ENCODE measurements at regions not wholly inside any gene's neighbourhood (a gene's known extent, or its start where the extent isn't known, plus 50 kb on each side); places are given as distances from the start of the nearest gene placed in this dataset.
A peak's percentile ranks its signal among the peaks of the same experiment; 100 is the strongest.

GRCh38 chr11:90774727-90775566 lies 552.1 kb upstream of the CHORDC1 start:
- no peak overlapping the region for H2BK12ac ChIP-seq (ENCODE audit: low read length)

GRCh38 chr11:90770007-90770406 lies 547.2 kb upstream of the CHORDC1 start:
- H3K18ac ChIP-seq (ENCODE audit: low read length) = peak overlapping the region; percentile 66
- no peaks in the 10 kb centered on the region for H3K79me1 ChIP-seq (ENCODE audit: low read depth, low read length)
- H4K91ac ChIP-seq (ENCODE audit: low read depth, low read length, poor library complexity) = no peak overlapping the region
- no peak overlapping the region for H2AK5ac ChIP-seq (ENCODE audit: low read depth, low read length)
- H3K9ac ChIP-seq (ENCODE audit: low read depth, low read length, poor library complexity) = no peak overlapping the region
- H3K36me3 ChIP-seq (replicated peaks in 1 of 2; ENCODE audit: control insufficient read depth in 2 of 2, insufficient read depth in 2 of 2, low read length in 2 of 2) = no peaks in the 10 kb centered on the region
- WGBS, 2 donors (ENCODE audit: extremely low coverage in 2 of 2, insufficient read length in 2 of 2, insufficient replicate concordance in 1 of 2) = no CpG with 5 or more reads among the region's 3 CpGs
- H2BK120ac ChIP-seq (ENCODE audit: low read depth, low read length) = no peak overlapping the region
- H2BK15ac ChIP-seq (ENCODE audit: low read length) = no peak overlapping the region
- H4K8ac ChIP-seq (ENCODE audit: low read depth, low read length) = peak overlapping the region; percentile 23
- no peak overlapping the region for H3K4me3 ChIP-seq (ENCODE audit: low read length in 2 of 2)
- no peak overlapping the region for H3K4ac ChIP-seq (ENCODE audit: low read length)
- H2BK5ac ChIP-seq (ENCODE audit: low read length) = no peak overlapping the region
- no peak overlapping the region for H3K14ac ChIP-seq (ENCODE audit: low read length)
- no peaks in the 10 kb centered on the region for H3K27me3 ChIP-seq (ENCODE audit: control insufficient read depth in 3 of 3, insufficient read depth in 3 of 3, low read depth in 1 of 3, low read length in 3 of 3)
- H3K4me1 ChIP-seq (ENCODE audit: control insufficient read depth in 2 of 2, insufficient read depth in 1 of 2, low read depth in 1 of 2, low read length in 2 of 2) = no peaks in the 10 kb centered on the region
- no peak for DNase-seq (ENCODE audit: low spot score)
- H2BK12ac ChIP-seq (ENCODE audit: low read length) = peak overlapping the region; percentile 78
- H3K4me2 ChIP-seq (ENCODE audit: insufficient read depth, low read length, poor library complexity, severe bottlenecking) = no peak overlapping the region
- no peak overlapping the region for H3K27ac ChIP-seq (replicated peaks; ENCODE audit: low read length)
- no peak overlapping the region for H2AFZ ChIP-seq (ENCODE audit: low read length)
- no peak overlapping the region for H3K23ac ChIP-seq (ENCODE audit: low read depth, low read length, poor library complexity)
- H3K9me3 ChIP-seq (replicated peaks in 1 of 2; ENCODE audit: control insufficient read depth in 2 of 2, insufficient read depth in 1 of 2, low read depth in 1 of 2, low read length in 2 of 2) = peaks cover 0 to 5% of the 10 kb centered on the region in 2 donors

More at GRCh38 chr11:90774727-90775566, 552.1 kb upstream of the CHORDC1 start:
- no peak for DNase-seq (ENCODE audit: low spot score)
- H3K4ac ChIP-seq (ENCODE audit: low read length) = no peak overlapping the region
- no peak overlapping the region for H4K91ac ChIP-seq (ENCODE audit: low read depth, low read length, poor library complexity)
- no peak overlapping the region for H2BK5ac ChIP-seq (ENCODE audit: low read length)
- no peak overlapping the region for H3K23ac ChIP-seq (ENCODE audit: low read depth, low read length, poor library complexity)
- no peaks in the 10 kb centered on the region for H3K4me1 ChIP-seq (ENCODE audit: control insufficient read depth in 2 of 2, insufficient read depth in 1 of 2, low read depth in 1 of 2, low read length in 2 of 2)
- WGBS, 2 donors (ENCODE audit: extremely low coverage in 2 of 2, insufficient read length in 2 of 2, insufficient replicate concordance in 1 of 2) = no CpG with 5 or more reads among the region's 13 CpGs
- H2AK5ac ChIP-seq (ENCODE audit: low read depth, low read length) = no peak overlapping the region
- peaks cover 0 to 7% of the 10 kb centered on the region in 2 donors for H3K9me3 ChIP-seq (replicated peaks in 1 of 2; ENCODE audit: control insufficient read depth in 2 of 2, insufficient read depth in 1 of 2, low read depth in 1 of 2, low read length in 2 of 2)
- H3K4me3 ChIP-seq (ENCODE audit: low read length in 2 of 2) = no peak overlapping the region
- no peak overlapping the region for H2BK15ac ChIP-seq (ENCODE audit: low read length)
- no peaks in the 10 kb centered on the region for H3K79me1 ChIP-seq (ENCODE audit: low read depth, low read length)
- no peak overlapping the region for H3K9ac ChIP-seq (ENCODE audit: low read depth, low read length, poor library complexity)
- H3K36me3 ChIP-seq (replicated peaks in 1 of 2; ENCODE audit: control insufficient read depth in 2 of 2, insufficient read depth in 2 of 2, low read length in 2 of 2) = no peaks in the 10 kb centered on the region
- no peak overlapping the region for H3K27ac ChIP-seq (replicated peaks; ENCODE audit: low read length)
- no peak overlapping the region for H4K8ac ChIP-seq (ENCODE audit: low read depth, low read length)
- H3K14ac ChIP-seq (ENCODE audit: low read length) = no peak overlapping the region
- H3K18ac ChIP-seq (ENCODE audit: low read length) = no peak overlapping the region
- no peak overlapping the region for H3K4me2 ChIP-seq (ENCODE audit: insufficient read depth, low read length, poor library complexity, severe bottlenecking)
- H2AFZ ChIP-seq (ENCODE audit: low read length) = peak overlapping the region; percentile 57
- no peak overlapping the region for H2BK120ac ChIP-seq (ENCODE audit: low read depth, low read length)
- no peaks in the 10 kb centered on the region for H3K27me3 ChIP-seq (ENCODE audit: control insufficient read depth in 3 of 3, insufficient read depth in 3 of 3, low read depth in 1 of 3, low read length in 3 of 3)

- Histone ChIP-seq H3K4me1 (ENCODE audit: control insufficient read depth in 2 of 2, insufficient read depth in 1 of 2, low read depth in 1 of 2, low read length in 2 of 2) (no peaks in the 10 kb centered on the region), H3K4ac (ENCODE audit: low read length) (no peak overlapping the region), H3K27me3 (ENCODE audit: control insufficient read depth in 3 of 3, insufficient read depth in 3 of 3, low read depth in 1 of 3, low read length in 3 of 3) (no peaks in the 10 kb centered on the region), H3K4me2 (ENCODE audit: insufficient read depth, low read length, poor library complexity, severe bottlenecking) (no peak overlapping the region), H3K23ac (ENCODE audit: low read depth, low read length, poor library complexity) (no peak overlapping the region), H4K91ac (ENCODE audit: low read depth, low read length, poor library complexity) (no peak overlapping the region), H3K18ac (ENCODE audit: low read length) (no peak overlapping the region), H2AK5ac (ENCODE audit: low read depth, low read length) (no peak overlapping the region), H4K8ac (ENCODE audit: low read depth, low read length) (no peak overlapping the region), H2AFZ (ENCODE audit: low read length) (no peak overlapping the region), H2BK15ac (ENCODE audit: low read length) (no peak overlapping the region), H2BK12ac (ENCODE audit: low read length) (no peak overlapping the region), H3K14ac (ENCODE audit: low read length) (no peak overlapping the region), H3K36me3 (replicated peaks in 1 of 2; ENCODE audit: control insufficient read depth in 2 of 2, insufficient read depth in 2 of 2, low read length in 2 of 2) (no peaks in the 10 kb centered on the region), H2BK120ac (ENCODE audit: low read depth, low read length) (no peak overlapping the region), H2BK5ac (ENCODE audit: low read length) (no peak overlapping the region), H3K27ac (replicated peaks; ENCODE audit: low read length) (no peak overlapping the region), H3K79me1 (ENCODE audit: low read depth, low read length) (no peaks in the 10 kb centered on the region), H3K9ac (ENCODE audit: low read depth, low read length, poor library complexity) (no peak overlapping the region), H3K9me3 (replicated peaks in 1 of 2; ENCODE audit: control insufficient read depth in 2 of 2, insufficient read depth in 1 of 2, low read depth in 1 of 2, low read length in 2 of 2) (peaks cover 0 to 5% of the 10 kb centered on the region in 2 donors), H3K4me3 (ENCODE audit: low read length in 2 of 2) (no peak overlapping the region)
- WGBS, 2 donors (ENCODE audit: extremely low coverage in 2 of 2, insufficient read length in 2 of 2, insufficient replicate concordance in 1 of 2) = no CpG with 5 or more reads among the region's 3 CpGs
- no peak for DNase-seq (ENCODE audit: low spot score)
These were observed 543.3 kb upstream of the CHORDC1 start for GRCh38 chr11:90766121-90766520.

GRCh38 chr11:90764691-90765090 lies 541.8 kb upstream of the CHORDC1 start:
- Histone ChIP-seq H2AK5ac (ENCODE audit: low read depth, low read length) (no peak overlapping the region), H3K4me1 (ENCODE audit: control insufficient read depth in 2 of 2, insufficient read depth in 1 of 2, low read depth in 1 of 2, low read length in 2 of 2) (no peaks in the 10 kb centered on the region), H3K9me3 (replicated peaks in 1 of 2; ENCODE audit: control insufficient read depth in 2 of 2, insufficient read depth in 1 of 2, low read depth in 1 of 2, low read length in 2 of 2) (no peaks in the 10 kb centered on the region), H3K27me3 (ENCODE audit: control insufficient read depth in 3 of 3, insufficient read depth in 3 of 3, low read depth in 1 of 3, low read length in 3 of 3) (no peaks in the 10 kb centered on the region), H4K8ac (ENCODE audit: low read depth, low read length) (no peak overlapping the region), H3K27ac (replicated peaks; ENCODE audit: low read length) (no peak overlapping the region), H3K4ac (ENCODE audit: low read length) (no peak overlapping the region), H4K91ac (ENCODE audit: low read depth, low read length, poor library complexity) (no peak overlapping the region), H3K4me3 (ENCODE audit: low read length in 2 of 2) (no peak overlapping the region), H2BK15ac (ENCODE audit: low read length) (no peak overlapping the region), H2BK5ac (ENCODE audit: low read length) (no peak overlapping the region), H2AFZ (ENCODE audit: low read length) (no peak overlapping the region), H3K79me1 (ENCODE audit: low read depth, low read length) (no peaks in the 10 kb centered on the region), H3K18ac (ENCODE audit: low read length) (no peak overlapping the region), H3K9ac (ENCODE audit: low read depth, low read length, poor library complexity) (no peak overlapping the region), H2BK12ac (ENCODE audit: low read length) (no peak overlapping the region), H3K36me3 (replicated peaks in 1 of 2; ENCODE audit: control insufficient read depth in 2 of 2, insufficient read depth in 2 of 2, low read length in 2 of 2) (no peaks in the 10 kb centered on the region), H3K23ac (ENCODE audit: low read depth, low read length, poor library complexity) (no peak overlapping the region), H2BK120ac (ENCODE audit: low read depth, low read length) (no peak overlapping the region), H3K4me2 (ENCODE audit: insufficient read depth, low read length, poor library complexity, severe bottlenecking) (no peak overlapping the region), H3K14ac (ENCODE audit: low read length) (no peak overlapping the region)
- WGBS, 2 donors (ENCODE audit: extremely low coverage in 2 of 2, insufficient read length in 2 of 2, insufficient replicate concordance in 1 of 2) = no CpG with 5 or more reads among the region's 4 CpGs
- DNase-seq (ENCODE audit: low spot score) = no peak
